GM19372 (cell line): ENCODE measurements at regions not wholly inside any gene's neighbourhood (a gene's known extent, or its start where the extent isn't known, plus 50 kb on each side); places are given as distances from the start of the nearest gene placed in this dataset.

Experiments
- ATAC-seq: cut with Tn5 transposase; IDR thresholded peaks from one replicate; pipeline ENCODE4 v1.9.1; 2021; ENCODE audit warnings: mild to moderate bottlenecking, low read depth, moderate library complexity; ENCODE audit not compliant: unreplicated experiment

- ATAC-seq = no peak
Measured at GRCh38 chr9:16960084-16960483, 89.6 kb upstream of the BNC2 start.

GRCh38 chr9:16959391-16959790 is 88.9 kb upstream of the BNC2 start:
- ATAC-seq = no peak

- no peak for ATAC-seq
Measured at GRCh38 chr9:16954040-16954439, 83.6 kb upstream of the BNC2 start.

- no peak for ATAC-seq
Measured at GRCh38 chr9:16951502-16951901, 81.0 kb upstream of the BNC2 start.

GRCh38 chr9:16950051-16950450 is 79.6 kb upstream of the BNC2 start:
- ATAC-seq = no peak

- no peak for ATAC-seq
Measured at GRCh38 chr9:16930578-16930977, 60.1 kb upstream of the BNC2 start.

GRCh38 chr9:16928179-16928945 is 57.9 kb upstream of the BNC2 start:
- ATAC-seq = no peak

GRCh38 chr9:16925426-16925825 is 55.0 kb upstream of the BNC2 start:
- ATAC-seq = no peak

GRCh38 chr9:16924311-16924915 is 53.9 kb upstream of the BNC2 start:
- no peak for ATAC-seq

- ATAC-seq = no peak
Measured at GRCh38 chr9:16921855-16922254, 51.4 kb upstream of the BNC2 start.
